Keratinocyte (primary cell): ENCODE measurements at regions not wholly inside any gene's neighbourhood (a gene's known extent, or its start where the extent isn't known, plus 50 kb on each side); places are given as distances from the start of the nearest gene placed in this dataset.

Experiments used
- DNase-seq: peaks from one replicate; pipeline ENCODE4 v3.0.0-alpha.2; 2011; ENCODE audit warnings: low read depth, missing footprints, low spot score
- FAIRE-seq: peaks from 2 replicates; lab custom pipeline; 2011; peaks lifted over from hg19 to GRCh38; lab: Jason Lieb, UNC
- H2AFZ ChIP-seq: 2 replicates; pipeline ENCODE4 v1.6.0; 2012; ENCODE audit warnings: low read length, control low read depth, inconsistent platforms; ENCODE audit not compliant: control insufficient read depth
- H3K27ac ChIP-seq: 2 replicates; pipeline ENCODE4 v1.5.1; 2011; ENCODE audit warnings: low read length; ENCODE audit not compliant: control insufficient read depth, insufficient read depth
- H3K27me3 ChIP-seq: 3 replicates; pipeline ENCODE4 v1.6.0; 2011; ENCODE audit warnings: low read length; ENCODE audit not compliant: control insufficient read depth, insufficient read depth; ENCODE audit errors: extremely low read depth
- H3K36me3 ChIP-seq, 2 experiments: 2 replicates in 1 of 2; 3 replicates in 1 of 2; pipeline ENCODE4 v1.5.1; 2011; ENCODE audit warnings: low read length in 2 of 2, mild to moderate bottlenecking in 1 of 2; ENCODE audit not compliant: control insufficient read depth in 2 of 2, insufficient read depth in 2 of 2; ENCODE audit errors: extremely low read depth in 1 of 2
- H3K4me1 ChIP-seq: 3 replicates; pipeline ENCODE4 v1.5.1; 2011; ENCODE audit warnings: low read length; ENCODE audit not compliant: control insufficient read depth, insufficient read depth; ENCODE audit errors: extremely low read depth
- H3K4me2 ChIP-seq: 3 replicates; pipeline ENCODE4 v1.6.0; 2011; ENCODE audit warnings: low read depth, low read length; ENCODE audit not compliant: control insufficient read depth, insufficient read depth; ENCODE audit errors: extremely low read depth
- H3K4me3 ChIP-seq, 3 experiments: fragments of 200-600 bp in 1 of 3; sonication (generic) in 1 of 3; 2 replicates in 2 of 3; 3 replicates in 1 of 3; pipeline ENCODE4 v1.5.1; 2011 to 2016; ENCODE audit warnings: low read length in 3 of 3, mild to moderate bottlenecking in 3 of 3, control low read depth in 2 of 3, inconsistent platforms in 1 of 3, low read depth in 1 of 3, mixed read lengths in 1 of 3, mixed run types in 1 of 3, moderate library complexity in 1 of 3; ENCODE audit not compliant: control insufficient read depth in 2 of 3, insufficient read depth in 2 of 3; ENCODE audit errors: extremely low read depth in 1 of 3
- H3K79me2 ChIP-seq: 2 replicates; pipeline ENCODE4 v1.6.0; 2012; ENCODE audit warnings: low read length; ENCODE audit not compliant: control insufficient read depth, insufficient read depth
- H3K9ac ChIP-seq: 3 replicates; pipeline ENCODE4 v1.6.0; 2011; ENCODE audit warnings: low read length; ENCODE audit not compliant: control insufficient read depth, insufficient read depth; ENCODE audit errors: extremely low read depth
- H3K9me1 ChIP-seq: 3 replicates; pipeline ENCODE4 v1.6.0; 2011; ENCODE audit warnings: low read length; ENCODE audit not compliant: control insufficient read depth, insufficient read depth; ENCODE audit errors: extremely low read depth
- H3K9me3 ChIP-seq: 2 replicates; pipeline ENCODE4 v1.5.1; 2012; ENCODE audit warnings: low read depth, low read length; ENCODE audit not compliant: control insufficient read depth
- H4K20me1 ChIP-seq: 3 replicates; pipeline ENCODE4 v1.6.0; 2011; ENCODE audit warnings: low read length; ENCODE audit not compliant: control insufficient read depth, insufficient read depth; ENCODE audit errors: extremely low read depth
- EZH2 ChIP-seq: IDR thresholded peaks from one replicate; pipeline ENCODE4 v1.6.1; 2012; ENCODE audit warnings: inconsistent platforms, mild to moderate bottlenecking, low read length, moderate library complexity
- dilution Hi-C: fragments of 300-500 bp; cut with MboI; formaldehyde crosslinking; loops from one replicate; pipeline ENCODE4 v1.7.0; 2020; ENCODE audit warnings: low sequenced_read_pairs; ENCODE audit not compliant: extremely low pct_ligation_motif_present
- TF ChIP-seq, protein P1 (sequence below), 3 experiments: IDR thresholded peaks in 1 of 3; conservative IDR thresholded peaks in 1 of 3; optimal IDR thresholded peaks in 1 of 3; 2 replicates in 2 of 3; 3 replicates in 1 of 3; pipeline versions ENCODE3 to v1.5.1; 2011; ENCODE audit warnings: low read length in 3 of 3, mild to moderate bottlenecking in 3 of 3, moderate library complexity in 2 of 3, control low read depth in 1 of 3, inconsistent platforms in 1 of 3; ENCODE audit not compliant: insufficient read depth in 2 of 3; ENCODE audit errors: extremely low read depth in 1 of 3

DNA sequence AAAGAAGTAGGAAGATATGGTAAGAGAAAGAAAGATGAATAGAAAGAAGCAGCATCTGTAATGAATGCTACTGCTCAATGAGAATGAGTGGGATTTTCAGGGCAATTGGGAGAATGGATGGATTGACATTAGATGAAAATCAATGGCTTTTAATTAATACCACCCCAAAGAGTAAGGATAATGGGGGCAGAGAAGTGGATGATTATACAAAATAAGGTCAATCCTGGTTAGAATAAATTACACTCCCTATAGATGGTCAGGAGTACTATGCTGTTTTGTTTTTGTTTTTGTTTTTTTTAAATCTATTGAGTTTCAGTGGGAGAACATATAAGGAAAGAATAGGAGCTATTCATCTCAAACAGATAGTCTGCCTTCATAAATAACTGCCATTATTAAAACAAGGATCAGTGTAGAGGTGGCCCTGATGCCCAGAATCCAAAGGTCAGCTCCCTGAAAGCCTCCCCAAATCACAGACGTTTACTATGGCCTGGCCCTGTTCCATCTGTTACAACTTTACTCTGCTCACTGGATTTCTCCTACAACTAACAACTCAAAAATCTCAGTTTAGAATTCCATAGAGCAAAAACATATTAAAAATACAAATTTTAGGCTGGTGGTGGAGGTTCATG lies 535.4 kb upstream of the NRSN1 start:
- Histone ChIP-seq H4K20me1 (no peaks in the 10 kb centered on the region), H2AFZ (no peak overlapping the region), H3K4me2 (no peak overlapping the region), H3K79me2 (no peaks in the 10 kb centered on the region), H3K36me3 (no peaks in the 10 kb centered on the region), H3K4me1 (no peaks in the 10 kb centered on the region), H3K4me3 (no peak overlapping the region), H3K27ac (no peak overlapping the region), H3K9ac (no peak overlapping the region), H3K9me3 (no peaks in the 10 kb centered on the region), H3K9me1 (no peaks in the 10 kb centered on the region), H3K27me3 (no peaks in the 10 kb centered on the region)
- no peak for TF ChIP-seq EZH2
- DNase-seq (no peak), FAIRE-seq (no peak)
- dilution Hi-C loops, result no loop called here

DNA sequence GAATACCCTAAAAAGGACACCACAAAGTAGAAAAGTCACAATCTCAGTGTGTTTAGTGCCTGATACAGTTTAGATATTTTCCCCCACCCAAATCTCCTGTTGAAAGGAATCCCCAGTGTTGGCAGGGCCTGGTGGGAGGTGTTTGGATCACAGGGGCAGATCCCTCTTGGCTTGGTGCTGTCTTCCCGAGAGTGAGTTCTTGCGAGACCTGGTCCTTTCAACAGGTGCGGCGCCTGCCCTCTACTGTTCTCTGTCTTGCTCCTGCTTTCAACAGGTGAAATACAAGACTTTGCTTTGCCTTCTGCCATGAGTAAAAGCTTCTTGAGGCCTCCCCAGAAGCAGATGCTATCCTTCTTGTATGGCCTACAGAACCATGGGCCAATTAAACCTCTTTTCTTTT lies 534.3 kb upstream of the NRSN1 start:
- no peaks in the 10 kb centered on the region for H4K20me1 ChIP-seq
- no peak overlapping the region for H3K4me3 ChIP-seq
- no peak overlapping the region for H3K27ac ChIP-seq
- H3K27me3 ChIP-seq, result no peaks in the 10 kb centered on the region
- TF ChIP-seq, protein P1, sequence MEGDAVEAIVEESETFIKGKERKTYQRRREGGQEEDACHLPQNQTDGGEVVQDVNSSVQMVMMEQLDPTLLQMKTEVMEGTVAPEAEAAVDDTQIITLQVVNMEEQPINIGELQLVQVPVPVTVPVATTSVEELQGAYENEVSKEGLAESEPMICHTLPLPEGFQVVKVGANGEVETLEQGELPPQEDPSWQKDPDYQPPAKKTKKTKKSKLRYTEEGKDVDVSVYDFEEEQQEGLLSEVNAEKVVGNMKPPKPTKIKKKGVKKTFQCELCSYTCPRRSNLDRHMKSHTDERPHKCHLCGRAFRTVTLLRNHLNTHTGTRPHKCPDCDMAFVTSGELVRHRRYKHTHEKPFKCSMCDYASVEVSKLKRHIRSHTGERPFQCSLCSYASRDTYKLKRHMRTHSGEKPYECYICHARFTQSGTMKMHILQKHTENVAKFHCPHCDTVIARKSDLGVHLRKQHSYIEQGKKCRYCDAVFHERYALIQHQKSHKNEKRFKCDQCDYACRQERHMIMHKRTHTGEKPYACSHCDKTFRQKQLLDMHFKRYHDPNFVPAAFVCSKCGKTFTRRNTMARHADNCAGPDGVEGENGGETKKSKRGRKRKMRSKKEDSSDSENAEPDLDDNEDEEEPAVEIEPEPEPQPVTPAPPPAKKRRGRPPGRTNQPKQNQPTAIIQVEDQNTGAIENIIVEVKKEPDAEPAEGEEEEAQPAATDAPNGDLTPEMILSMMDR (optimal IDR thresholded peaks at IDR 0.05 in 1 of 3, IDR thresholded peaks at IDR 0.05 in 1 of 3, conservative IDR thresholded peaks at IDR 0.05 in 1 of 3; ENCODE audit: extremely low read depth in 1 of 3, insufficient read depth in 2 of 3, low read length in 3 of 3), result no peak
- no peak for TF ChIP-seq EZH2
- no peaks in the 10 kb centered on the region for H3K9me3 ChIP-seq
- no peak for DNase-seq
- FAIRE-seq, result no peak
- H3K79me2 ChIP-seq, result no peaks in the 10 kb centered on the region
- no peaks in the 10 kb centered on the region for H3K9me1 ChIP-seq
- no peaks in the 10 kb centered on the region for H3K36me3 ChIP-seq
- H3K9ac ChIP-seq, result no peak overlapping the region
- dilution Hi-C loops, result no loop called here
- H2AFZ ChIP-seq, result no peak overlapping the region
- no peak overlapping the region for H3K4me2 ChIP-seq
- H3K4me1 ChIP-seq, result no peaks in the 10 kb centered on the region

DNA sequence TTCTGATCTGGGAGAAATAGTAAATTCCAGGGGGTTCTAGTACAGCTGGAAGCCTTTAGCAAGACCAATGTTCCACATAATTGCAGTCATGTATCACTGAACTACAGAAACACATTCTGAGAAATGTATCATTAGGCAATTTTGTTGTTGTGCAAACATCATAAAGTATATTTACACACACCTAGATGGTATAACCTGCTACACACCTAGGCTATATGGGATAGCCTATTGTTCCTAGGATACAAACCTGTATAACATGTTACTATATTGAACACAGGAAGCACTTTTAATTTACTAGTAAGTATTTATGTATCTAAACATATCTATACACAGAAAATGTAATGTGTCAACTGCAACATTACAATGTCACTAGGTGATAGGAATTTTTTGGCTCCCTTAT lies 525.9 kb upstream of the NRSN1 start:
- H3K9me3 ChIP-seq, result no peaks in the 10 kb centered on the region
- H3K9ac ChIP-seq, result no peak overlapping the region
- FAIRE-seq (no peak), DNase-seq (no peak)
- H3K79me2 ChIP-seq, result no peaks in the 10 kb centered on the region
- no peaks in the 10 kb centered on the region for H4K20me1 ChIP-seq
- H3K27ac ChIP-seq, result no peak overlapping the region
- H2AFZ ChIP-seq, result no peak overlapping the region
- H3K36me3 ChIP-seq, result no peaks in the 10 kb centered on the region
- TF ChIP-seq, protein P1 (optimal IDR thresholded peaks at IDR 0.05 in 1 of 3, IDR thresholded peaks at IDR 0.05 in 1 of 3, conservative IDR thresholded peaks at IDR 0.05 in 1 of 3; ENCODE audit: extremely low read depth in 1 of 3, insufficient read depth in 2 of 3, low read length in 3 of 3), result no peak
- no peak for TF ChIP-seq EZH2
- H3K4me2 ChIP-seq, result no peak overlapping the region
- dilution Hi-C loops, result no loop called here
- H3K4me3 ChIP-seq, result no peak overlapping the region
- no peaks in the 10 kb centered on the region for H3K9me1 ChIP-seq
- no peaks in the 10 kb centered on the region for H3K27me3 ChIP-seq
- H3K4me1 ChIP-seq, result no peaks in the 10 kb centered on the region
